Progenitor cell of endocrine pancreas (in vitro differentiated cells): ENCODE measurements at regions not wholly inside any gene's neighbourhood (a gene's known extent, or its start where the extent isn't known, plus 50 kb on each side); places are given as distances from the start of the nearest gene placed in this dataset.

Experiments used
- DNase-seq: peaks from one replicate; pipeline ENCODE4 v3.0.0; 2021; ENCODE audit warnings: low spot score; ENCODE audit not compliant: unreplicated experiment
- H3K27ac Mint-ChIP-seq: 2 replicates; pipeline ENCODE4 v1.8.0; 2021; ENCODE audit warnings: mild to moderate bottlenecking, moderate library complexity, mixed read lengths
- H3K27me3 Mint-ChIP-seq: 2 replicates; pipeline ENCODE4 v1.8.0; 2021; ENCODE audit warnings: mixed read lengths
- H3K36me3 Mint-ChIP-seq: 2 replicates; pipeline ENCODE4 v1.8.0; 2022; ENCODE audit warnings: mixed read lengths; ENCODE audit not compliant: insufficient read depth
- H3K4me1 Mint-ChIP-seq: 2 replicates; pipeline ENCODE4 v1.8.0; 2021; ENCODE audit warnings: low read depth, mixed read lengths
- H3K4me3 Mint-ChIP-seq: 2 replicates; pipeline ENCODE4 v1.8.0; 2021; ENCODE audit warnings: low read depth, mild to moderate bottlenecking, moderate library complexity, mixed read lengths
- H3K9me3 Mint-ChIP-seq: 2 replicates; pipeline ENCODE4 v1.8.0; 2021; ENCODE audit warnings: low read depth, mixed read lengths
- CTCF ChIP-seq: fragments of 200-600 bp; sonication (generic); IDR thresholded peaks from one replicate; pipeline ENCODE4 v1.5.0; 2021; ENCODE audit warnings: antibody characterized with exemption, mild to moderate bottlenecking; ENCODE audit not compliant: unreplicated experiment

GRCh38 chr6:112842330-112842685 lies 495.2 kb downstream of the RFPL4B start:
- no peak for DNase-seq
- TF ChIP-seq CTCF, result no peak
- no peak overlapping the region for H3K4me3 Mint-ChIP-seq
- H3K9me3 Mint-ChIP-seq, result peaks cover 4% of the 10 kb centered on the region
- H3K27ac Mint-ChIP-seq, result no peak overlapping the region
- no peaks in the 10 kb centered on the region for H3K4me1 Mint-ChIP-seq
- no peaks in the 10 kb centered on the region for H3K27me3 Mint-ChIP-seq
- no peaks in the 10 kb centered on the region for H3K36me3 Mint-ChIP-seq

GRCh38 chr6:112846681-112847080 lies 499.6 kb downstream of the RFPL4B start:
- TF ChIP-seq CTCF, result no peak
- Mint-ChIP-seq H3K27ac (no peak overlapping the region), H3K4me1 (no peaks in the 10 kb centered on the region), H3K27me3 (no peaks in the 10 kb centered on the region), H3K4me3 (no peak overlapping the region), H3K9me3 (peaks cover 4% of the 10 kb centered on the region), H3K36me3 (no peaks in the 10 kb centered on the region)
- DNase-seq, result no peak

GRCh38 chr6:112851146-112851545 lies 504.0 kb downstream of the RFPL4B start:
- Mint-ChIP-seq H3K27ac (no peak overlapping the region), H3K4me3 (no peak overlapping the region), H3K27me3 (no peaks in the 10 kb centered on the region), H3K36me3 (no peaks in the 10 kb centered on the region), H3K9me3 (no peaks in the 10 kb centered on the region), H3K4me1 (no peaks in the 10 kb centered on the region)
- no peak for DNase-seq
- TF ChIP-seq CTCF, result no peak

GRCh38 chr6:112853162-112853561 lies 506.0 kb downstream of the RFPL4B start:
- H3K27ac Mint-ChIP-seq, result no peak overlapping the region
- TF ChIP-seq CTCF, result no peak
- no peak overlapping the region for H3K4me3 Mint-ChIP-seq
- DNase-seq, result no peak
- H3K27me3 Mint-ChIP-seq, result no peaks in the 10 kb centered on the region
- H3K36me3 Mint-ChIP-seq, result no peaks in the 10 kb centered on the region
- no peaks in the 10 kb centered on the region for H3K4me1 Mint-ChIP-seq
- no peaks in the 10 kb centered on the region for H3K9me3 Mint-ChIP-seq

GRCh38 chr6:112863753-112864152 lies 516.6 kb downstream of the RFPL4B start:
- DNase-seq, result no peak
- Mint-ChIP-seq H3K9me3 (no peaks in the 10 kb centered on the region), H3K27ac (no peak overlapping the region), H3K4me3 (no peak overlapping the region), H3K4me1 (no peaks in the 10 kb centered on the region), H3K36me3 (no peaks in the 10 kb centered on the region), H3K27me3 (no peaks in the 10 kb centered on the region)
- TF ChIP-seq CTCF, result no peak
